Chondrocyte (in vitro differentiated cells): ENCODE measurements at regions not wholly inside any gene's neighbourhood (a gene's known extent, or its start where the extent isn't known, plus 50 kb on each side); places are given as distances from the start of the nearest gene placed in this dataset.

ENCODE experiments used
- DNase-seq: peaks from one replicate; pipeline ENCODE4 v3.0.0; 2021; ENCODE audit warnings: mixed read lengths, low spot score
- H3K27ac Mint-ChIP-seq: one replicate; pipeline ENCODE4 v1.8.0; 2021; ENCODE audit warnings: mild to moderate bottlenecking, moderate library complexity, mixed read lengths; ENCODE audit not compliant: unreplicated experiment
- H3K27me3 Mint-ChIP-seq: 2 replicates; pipeline ENCODE4 v1.8.0; 2021; ENCODE audit warnings: low read depth, mixed read lengths
- H3K36me3 Mint-ChIP-seq: 2 replicates; pipeline ENCODE4 v1.8.0; 2021; ENCODE audit warnings: low read depth, mixed read lengths
- H3K4me1 Mint-ChIP-seq: 2 replicates; pipeline ENCODE4 v1.8.0; 2021; ENCODE audit warnings: low read depth, mild to moderate bottlenecking, mixed read lengths
- H3K4me3 Mint-ChIP-seq: one replicate; pipeline ENCODE4 v1.8.0; 2021; ENCODE audit warnings: mild to moderate bottlenecking, moderate library complexity, mixed read lengths; ENCODE audit not compliant: unreplicated experiment
- H3K9me3 Mint-ChIP-seq: 2 replicates; pipeline ENCODE4 v1.8.0; 2021; ENCODE audit warnings: low read depth, mixed read lengths
- TF ChIP-seq, protein P1 (sequence below): fragments of 200-600 bp; sonication (generic); IDR thresholded peaks from 2 replicates; pipeline ENCODE4 v1.5.0; 2021; ENCODE audit warnings: antibody characterized with exemption, mild to moderate bottlenecking, moderate library complexity

DNA sequence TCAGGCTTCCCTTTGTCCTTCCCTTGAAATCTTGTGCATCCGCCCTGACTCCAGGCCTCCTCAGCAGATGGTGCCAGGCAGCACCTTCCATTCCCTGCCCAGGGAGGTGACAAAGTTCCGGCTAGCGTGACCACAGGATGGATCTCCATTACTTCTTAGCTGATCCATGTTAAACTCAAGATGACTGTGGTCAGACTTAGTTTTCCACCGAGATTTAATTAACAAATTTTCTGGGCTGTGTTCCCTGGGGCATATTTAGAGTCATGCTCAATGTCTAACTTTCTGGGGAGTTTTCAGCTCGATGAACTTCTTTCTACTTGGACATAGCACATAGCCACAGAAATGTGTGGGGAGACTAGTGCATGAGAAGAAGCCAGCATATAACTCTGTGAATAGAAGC is 215.1 kb upstream of the SFRP2 start:
- Mint-ChIP-seq H3K4me3 (no peak overlapping the region), H3K9me3 (peaks cover 10% of the 10 kb centered on the region), H3K27ac (peak overlapping the region; percentile 97), H3K27me3 (no peaks in the 10 kb centered on the region), H3K36me3 (peaks cover 14% of the 10 kb centered on the region), H3K4me1 (peaks cover 59% of the 10 kb centered on the region)
- TF ChIP-seq, protein P1, sequence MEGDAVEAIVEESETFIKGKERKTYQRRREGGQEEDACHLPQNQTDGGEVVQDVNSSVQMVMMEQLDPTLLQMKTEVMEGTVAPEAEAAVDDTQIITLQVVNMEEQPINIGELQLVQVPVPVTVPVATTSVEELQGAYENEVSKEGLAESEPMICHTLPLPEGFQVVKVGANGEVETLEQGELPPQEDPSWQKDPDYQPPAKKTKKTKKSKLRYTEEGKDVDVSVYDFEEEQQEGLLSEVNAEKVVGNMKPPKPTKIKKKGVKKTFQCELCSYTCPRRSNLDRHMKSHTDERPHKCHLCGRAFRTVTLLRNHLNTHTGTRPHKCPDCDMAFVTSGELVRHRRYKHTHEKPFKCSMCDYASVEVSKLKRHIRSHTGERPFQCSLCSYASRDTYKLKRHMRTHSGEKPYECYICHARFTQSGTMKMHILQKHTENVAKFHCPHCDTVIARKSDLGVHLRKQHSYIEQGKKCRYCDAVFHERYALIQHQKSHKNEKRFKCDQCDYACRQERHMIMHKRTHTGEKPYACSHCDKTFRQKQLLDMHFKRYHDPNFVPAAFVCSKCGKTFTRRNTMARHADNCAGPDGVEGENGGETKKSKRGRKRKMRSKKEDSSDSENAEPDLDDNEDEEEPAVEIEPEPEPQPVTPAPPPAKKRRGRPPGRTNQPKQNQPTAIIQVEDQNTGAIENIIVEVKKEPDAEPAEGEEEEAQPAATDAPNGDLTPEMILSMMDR, result no peak
- no peak for DNase-seq

DNA sequence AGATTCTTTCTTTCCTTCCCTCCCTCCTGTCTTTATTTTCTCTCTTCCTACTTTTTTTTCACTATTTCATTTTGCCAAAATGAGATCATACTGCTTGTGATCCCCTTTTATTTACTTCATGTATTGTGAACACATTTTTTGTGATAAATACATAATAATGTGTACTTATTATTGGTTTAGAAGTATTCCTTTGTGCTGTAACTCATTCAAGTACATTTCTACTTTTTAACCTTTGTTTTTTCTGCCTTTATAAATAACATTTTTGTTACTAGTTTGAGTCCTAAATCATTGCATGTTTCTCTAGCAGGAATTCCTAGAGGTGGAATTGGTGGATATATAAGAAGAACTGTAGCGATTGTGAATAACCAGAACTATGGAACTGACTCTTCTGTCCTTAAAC is 214.5 kb upstream of the SFRP2 start:
- TF ChIP-seq, protein P1, result no peak
- no peak for DNase-seq
- peaks cover 10% of the 10 kb centered on the region for H3K9me3 Mint-ChIP-seq
- no peaks in the 10 kb centered on the region for H3K27me3 Mint-ChIP-seq
- peaks cover 53% of the 10 kb centered on the region for H3K4me1 Mint-ChIP-seq
- no peak overlapping the region for H3K4me3 Mint-ChIP-seq
- peak overlapping the region; percentile 97 for H3K27ac Mint-ChIP-seq
- peaks cover 13% of the 10 kb centered on the region for H3K36me3 Mint-ChIP-seq

DNA sequence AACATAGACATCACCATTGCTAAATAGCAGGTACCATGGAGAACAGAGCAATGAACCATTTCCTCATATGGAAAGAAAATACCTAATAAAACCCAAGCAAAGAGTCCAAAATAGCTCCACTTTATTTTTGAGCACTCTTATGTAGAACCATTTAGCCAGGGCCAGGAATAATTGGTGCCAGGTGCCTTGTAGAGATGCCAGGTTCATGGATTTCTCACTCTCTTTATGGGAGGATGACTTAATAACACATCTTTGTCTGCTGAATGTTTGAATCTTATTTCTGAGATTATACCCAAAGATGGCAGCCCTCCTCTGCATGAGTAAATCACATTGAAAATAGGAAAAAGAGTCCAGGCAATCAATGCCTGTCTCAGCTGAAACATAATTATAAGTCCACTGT is 212.3 kb upstream of the SFRP2 start:
- no peak overlapping the region for H3K27ac Mint-ChIP-seq
- TF ChIP-seq, protein P1, result no peak
- H3K4me3 Mint-ChIP-seq, result no peak overlapping the region
- H3K36me3 Mint-ChIP-seq, result peaks cover 8% of the 10 kb centered on the region
- no peak for DNase-seq
- no peaks in the 10 kb centered on the region for H3K27me3 Mint-ChIP-seq
- H3K4me1 Mint-ChIP-seq, result peaks cover 35% of the 10 kb centered on the region
- peaks cover 10% of the 10 kb centered on the region for H3K9me3 Mint-ChIP-seq

DNA sequence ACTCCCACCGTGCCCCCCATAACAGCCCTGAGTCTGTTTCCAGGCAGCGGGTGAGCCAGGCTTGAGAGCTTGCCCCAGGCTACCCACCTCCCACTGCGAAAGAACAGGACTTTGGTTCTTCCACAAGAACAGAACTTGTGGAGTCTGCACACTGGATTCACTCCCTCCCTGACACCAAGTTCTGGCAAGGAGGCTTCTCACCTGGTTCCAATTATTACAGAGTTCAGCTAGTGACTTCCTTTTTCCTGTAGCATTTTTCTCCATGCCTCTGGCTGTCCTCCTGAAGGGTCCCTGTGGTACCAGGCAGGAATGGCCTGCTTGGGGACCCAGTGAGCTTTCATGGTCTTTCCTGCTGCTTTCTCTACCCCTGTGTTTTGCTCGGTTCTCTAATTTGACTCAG is 208.6 kb upstream of the SFRP2 start:
- DNase-seq, result no peak
- H3K27ac Mint-ChIP-seq, result no peak overlapping the region
- no peak overlapping the region for H3K4me3 Mint-ChIP-seq
- H3K36me3 Mint-ChIP-seq, result peaks cover 24% of the 10 kb centered on the region
- peaks cover 38% of the 10 kb centered on the region for H3K9me3 Mint-ChIP-seq
- H3K4me1 Mint-ChIP-seq, result peaks cover 4% of the 10 kb centered on the region
- H3K27me3 Mint-ChIP-seq, result no peaks in the 10 kb centered on the region
- TF ChIP-seq, protein P1, result no peak

DNA sequence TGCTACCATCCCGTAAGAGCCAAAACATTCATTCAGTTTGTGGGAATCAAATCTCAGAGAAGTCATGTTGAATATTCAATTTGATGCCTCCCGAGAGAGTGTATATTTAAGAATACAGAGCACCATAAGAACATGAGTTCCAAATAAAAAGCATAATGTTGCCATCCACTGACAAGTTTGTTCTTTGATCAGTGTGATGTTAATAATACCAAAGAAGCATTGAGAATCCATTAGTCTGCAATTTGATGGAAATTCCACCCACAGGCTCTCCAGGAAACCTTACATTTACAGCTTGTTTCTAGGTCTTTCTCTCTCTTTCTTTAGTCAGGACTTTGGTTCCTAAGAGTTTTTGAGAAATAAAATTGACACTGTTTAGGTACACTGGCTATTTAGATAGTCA is 200.6 kb upstream of the SFRP2 start:
- Mint-ChIP-seq H3K36me3 (peaks cover 15% of the 10 kb centered on the region), H3K27ac (no peak overlapping the region), H3K27me3 (no peaks in the 10 kb centered on the region), H3K9me3 (peaks cover 34% of the 10 kb centered on the region), H3K4me3 (no peak overlapping the region), H3K4me1 (peaks cover 28% of the 10 kb centered on the region)
- TF ChIP-seq, protein P1, result no peak
- no peak for DNase-seq
